RWPE1 (cell line): ENCODE measurements at regions not wholly inside any gene's neighbourhood (a gene's known extent, or its start where the extent isn't known, plus 50 kb on each side); places are given as distances from the start of the nearest gene placed in this dataset.

Experiments
- CTCF ChIA-PET: fragments of 350-600 bp; sonication (Branson Sonifier 250); formaldehyde crosslinking; extraction: SDS; loops from one replicate; lab custom pipeline; 2021; lab: Yijun Ruan, JAX
- POLR2A ChIA-PET: fragments of 400-600 bp; formaldehyde crosslinking; extraction: SDS; loops from one replicate; lab custom pipeline; 2020; ENCODE audit warnings: antibody characterized with exemption; ENCODE audit not compliant: low non-redundant PET; lab: Yijun Ruan, JAX
- DNase-seq: peaks from one replicate; pipeline ENCODE4 v3.0.0; 2012; ENCODE audit warnings: low spot score
- H3K27ac ChIP-seq: fragments of 450-650 bp; 2 replicates; pipeline ENCODE4 v1.5.1; 2017
- TF ChIP-seq, protein P1 (sequence below): fragments of 450-650 bp; conservative IDR thresholded peaks from 2 replicates; pipeline ENCODE4 v1.5.1; 2017; ENCODE audit warnings: low read depth, mild to moderate bottlenecking

DNA sequence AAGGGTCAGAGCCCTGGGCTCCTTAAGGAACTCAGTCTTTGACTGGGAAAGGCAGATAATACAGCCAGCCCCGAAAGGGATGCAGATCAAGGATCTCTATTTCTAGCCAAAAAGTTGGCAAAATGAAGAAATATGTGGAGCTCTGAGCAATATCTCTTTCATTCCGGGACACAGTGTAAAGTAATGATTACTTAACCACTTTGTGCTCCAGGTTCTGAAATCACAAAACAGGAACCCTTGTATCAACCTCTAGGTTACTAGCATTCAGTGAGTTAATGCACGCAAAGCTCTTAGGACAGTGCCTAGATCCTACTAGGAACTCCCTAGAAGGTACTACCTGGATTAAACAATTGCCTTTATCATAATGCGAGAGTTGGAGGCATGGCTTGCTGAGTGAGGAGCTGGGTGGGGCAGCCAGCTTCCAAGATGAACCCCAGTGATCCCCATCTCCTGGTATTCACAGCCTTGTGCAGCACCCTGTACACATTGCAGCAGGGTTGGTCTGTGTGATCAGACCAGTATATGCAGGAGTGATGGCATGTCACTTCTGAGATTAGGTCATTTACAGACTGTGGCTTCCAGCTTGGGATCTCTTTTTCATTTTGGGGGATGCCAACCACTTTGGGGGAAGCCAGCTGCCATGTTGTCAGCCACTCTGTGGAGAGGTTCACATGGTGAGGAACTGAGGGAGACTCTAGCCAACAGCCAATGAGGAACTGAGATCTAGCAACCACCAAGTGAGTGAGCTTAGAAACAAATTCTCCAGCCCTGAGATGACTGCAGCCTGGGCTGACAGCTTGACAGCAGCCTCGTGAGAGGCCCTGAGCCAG, 103.1 kb upstream of the SLC44A1 start:
- CTCF ChIA-PET = interaction anchor here (0.6 to 2.1 kb wide), 2 partner anchors 9 to 80 kb away, joined by 4 to 7 read pairs; no protein-coding TSS in a partner anchor
- H3K27ac ChIP-seq = no peak overlapping the region
- DNase-seq = no peak
- POLR2A ChIA-PET = no interaction called here
- TF ChIP-seq, protein P1, sequence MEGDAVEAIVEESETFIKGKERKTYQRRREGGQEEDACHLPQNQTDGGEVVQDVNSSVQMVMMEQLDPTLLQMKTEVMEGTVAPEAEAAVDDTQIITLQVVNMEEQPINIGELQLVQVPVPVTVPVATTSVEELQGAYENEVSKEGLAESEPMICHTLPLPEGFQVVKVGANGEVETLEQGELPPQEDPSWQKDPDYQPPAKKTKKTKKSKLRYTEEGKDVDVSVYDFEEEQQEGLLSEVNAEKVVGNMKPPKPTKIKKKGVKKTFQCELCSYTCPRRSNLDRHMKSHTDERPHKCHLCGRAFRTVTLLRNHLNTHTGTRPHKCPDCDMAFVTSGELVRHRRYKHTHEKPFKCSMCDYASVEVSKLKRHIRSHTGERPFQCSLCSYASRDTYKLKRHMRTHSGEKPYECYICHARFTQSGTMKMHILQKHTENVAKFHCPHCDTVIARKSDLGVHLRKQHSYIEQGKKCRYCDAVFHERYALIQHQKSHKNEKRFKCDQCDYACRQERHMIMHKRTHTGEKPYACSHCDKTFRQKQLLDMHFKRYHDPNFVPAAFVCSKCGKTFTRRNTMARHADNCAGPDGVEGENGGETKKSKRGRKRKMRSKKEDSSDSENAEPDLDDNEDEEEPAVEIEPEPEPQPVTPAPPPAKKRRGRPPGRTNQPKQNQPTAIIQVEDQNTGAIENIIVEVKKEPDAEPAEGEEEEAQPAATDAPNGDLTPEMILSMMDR = no peak

DNA sequence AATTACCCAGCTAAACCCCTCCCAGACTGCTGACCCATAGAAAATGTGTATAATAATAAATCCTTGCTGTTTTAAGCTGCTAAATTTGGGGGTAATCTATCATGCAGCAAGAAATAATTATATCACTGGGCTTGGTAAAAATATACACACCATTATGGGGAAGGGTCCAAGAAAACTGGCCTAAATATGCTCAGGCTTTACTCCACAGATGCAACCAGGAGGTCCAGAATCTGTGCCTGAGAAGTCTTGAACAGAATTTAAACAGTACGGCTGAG, 102.5 kb upstream of the SLC44A1 start:
- POLR2A ChIA-PET = no interaction called here
- no peak for DNase-seq
- CTCF ChIA-PET = interaction anchor here (0.6 to 2.1 kb wide), 2 partner anchors 10 to 158 kb away, joined by 4 to 7 read pairs; no protein-coding TSS in a partner anchor
- TF ChIP-seq, protein P1 = no peak
- H3K27ac ChIP-seq = no peak overlapping the region

DNA sequence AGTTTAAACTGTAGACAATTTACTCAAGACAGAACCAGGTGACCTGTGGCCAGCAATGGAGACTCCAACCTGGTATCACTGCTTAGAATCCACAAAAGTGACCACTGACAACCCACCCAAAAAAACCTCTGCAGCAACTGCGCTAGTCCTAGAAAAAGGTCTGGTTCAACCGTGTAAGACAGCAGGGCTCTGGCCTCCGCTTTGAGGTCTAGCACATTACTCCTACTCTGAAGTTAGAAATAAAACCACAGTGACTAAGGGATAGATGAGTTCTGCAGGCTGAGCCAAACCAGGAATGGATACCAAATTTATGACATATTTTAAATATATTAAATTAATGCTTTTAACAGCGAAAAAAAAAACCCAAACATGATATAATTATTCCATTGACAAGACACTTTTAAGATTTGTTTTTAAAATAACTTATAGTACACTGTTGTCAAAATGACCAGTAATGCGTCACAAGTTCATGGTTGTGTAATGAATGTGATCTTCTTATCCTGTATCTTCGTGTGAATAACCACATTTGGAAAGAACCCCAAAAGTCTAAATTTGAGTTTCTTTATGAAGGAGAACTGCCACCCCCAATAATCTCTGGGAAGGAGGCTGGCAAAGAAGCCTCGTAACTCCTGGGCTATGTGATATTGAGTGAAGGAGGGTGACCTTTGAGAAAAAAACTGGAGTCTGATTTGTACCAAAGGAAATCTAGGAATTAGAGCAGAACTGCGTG, 101.9 kb upstream of the SLC44A1 start:
- TF ChIP-seq, protein P1 = no peak
- no peak for DNase-seq
- H3K27ac ChIP-seq = no peak overlapping the region
- POLR2A ChIA-PET = no interaction called here
- CTCF ChIA-PET = interaction anchor here (0.6 kb wide), 1 partner anchor 158 kb away, joined by 4 read pairs; no protein-coding TSS in a partner anchor

DNA sequence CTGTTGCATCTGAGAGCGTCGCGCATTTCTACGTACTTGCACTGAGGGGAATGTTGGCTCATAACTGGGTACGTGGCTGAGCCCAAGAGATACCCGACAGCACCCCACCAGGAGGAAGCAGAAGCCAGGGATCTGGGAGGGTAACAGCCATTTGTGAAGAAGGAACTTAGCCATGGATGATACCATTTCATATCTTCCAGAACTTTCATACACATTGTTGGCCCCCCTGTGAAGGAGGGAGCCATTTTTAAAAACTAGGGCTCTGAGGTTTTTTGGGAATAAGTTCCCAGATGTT, 101.4 kb upstream of the SLC44A1 start:
- DNase-seq = no peak
- TF ChIP-seq, protein P1 = no peak
- ChIA-PET POLR2A (no interaction called here), CTCF (no interaction called here)
- H3K27ac ChIP-seq = no peak overlapping the region

DNA sequence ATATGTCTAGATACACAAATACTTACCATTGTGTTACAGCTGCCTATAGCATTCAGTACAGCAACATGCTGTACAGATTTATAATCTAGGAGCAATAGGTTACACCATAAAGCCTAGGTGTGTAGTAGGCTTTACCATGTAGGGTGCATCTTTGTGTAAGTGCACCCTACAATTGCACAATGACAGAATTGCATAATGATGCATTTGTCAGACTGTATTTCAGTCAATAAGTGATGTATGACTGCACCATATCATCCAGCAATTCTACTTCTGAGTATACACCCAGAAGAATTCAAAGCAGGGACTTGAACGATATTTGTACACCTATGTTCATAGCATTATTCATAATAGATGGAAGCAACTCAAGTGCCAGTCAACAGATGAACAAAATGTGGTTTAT, 100.4 kb upstream of the SLC44A1 start:
- ChIA-PET CTCF (no interaction called here), POLR2A (no interaction called here)
- DNase-seq = no peak
- TF ChIP-seq, protein P1 = no peak
- H3K27ac ChIP-seq = no peak overlapping the region

DNA sequence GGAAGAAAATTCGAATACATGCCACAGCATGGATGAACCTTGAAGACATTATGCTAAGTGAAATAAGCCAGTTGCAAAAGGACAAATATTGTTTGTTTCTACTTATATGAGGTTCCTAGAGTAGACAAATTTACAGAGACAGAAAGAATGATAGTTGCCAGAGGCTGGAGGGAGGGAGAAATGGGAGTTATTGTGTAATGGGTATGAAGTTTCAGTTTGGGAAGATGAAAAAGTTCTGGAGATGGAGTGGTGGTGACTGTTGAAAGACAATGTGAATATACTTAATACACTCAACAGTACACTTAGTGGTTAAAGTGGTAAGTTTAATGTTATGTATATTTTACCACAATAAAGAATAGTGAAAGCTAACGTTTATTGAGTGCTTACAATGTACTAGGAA, 99.6 kb upstream of the SLC44A1 start:
- CTCF ChIA-PET = no interaction called here
- DNase-seq = no peak
- TF ChIP-seq, protein P1 = no peak
- POLR2A ChIA-PET = no interaction called here
- H3K27ac ChIP-seq = no peak overlapping the region
